SK-N-SH (cell line): ENCODE measurements at regions not wholly inside any gene's neighbourhood (a gene's known extent, or its start where the extent isn't known, plus 50 kb on each side); places are given as distances from the start of the nearest gene placed in this dataset.

Experiments
- CTCF ChIA-PET: fragments of 300-600, 350-600 bp; formaldehyde crosslinking; extraction: SDS; loops from one replicate; lab custom pipeline; 2021; lab: Yijun Ruan, JAX
- POLR2A ChIA-PET: fragments of 350-600 bp; sonication (Branson Sonifier 250); formaldehyde crosslinking; extraction: SDS; loops from one replicate; lab custom pipeline; 2020; ENCODE audit warnings: antibody characterized with exemption, inconsistent platforms; lab: Yijun Ruan, JAX
- DNase-seq: peaks from one replicate; pipeline ENCODE4 v3.0.0; 2012
- H2AFZ ChIP-seq: fragments of 200-600 bp; sonication (generic); 2 replicates; pipeline ENCODE4 v1.8.1; 2016; ENCODE audit warnings: antibody characterized with exemption, mild to moderate bottlenecking, low read depth
- H3F3A ChIP-seq: fragments of 200-600 bp; sonication (generic); replicated peaks from 2 replicates; pipeline ENCODE3; 2016; ENCODE audit warnings: antibody characterized with exemption, mild to moderate bottlenecking; ENCODE audit not compliant: insufficient read depth
- H3K27ac ChIP-seq, 2 experiments: fragments of 200-500 bp in 1 of 2; fragments of 200-600 bp in 1 of 2; sonication (Bioruptor generic) in 1 of 2; sonication (generic), shearing (Covaris generic) in 1 of 2; 2 replicates each; pipeline versions ENCODE4 v1.5.1 to v1.6.1; 2014 to 2016; ENCODE audit warnings: low read depth in 2 of 2, inconsistent platforms in 1 of 2, low read length in 1 of 2, mild to moderate bottlenecking in 1 of 2, mixed read lengths in 1 of 2
- H3K27me3 ChIP-seq: fragments of 200-600 bp; sonication (generic), shearing (Covaris generic); 2 replicates; pipeline ENCODE4 v1.6.1; 2016; ENCODE audit warnings: mixed run types; ENCODE audit not compliant: insufficient read depth
- H3K36me3 ChIP-seq, 2 experiments: fragments of 200-500 bp in 1 of 2; fragments of 200-600 bp in 1 of 2; sonication (Bioruptor generic) in 1 of 2; sonication (generic) in 1 of 2; replicated peaks in 1 of 2; 2 replicates each; pipeline versions ENCODE3 to v1.5.1; 2014 to 2016; ENCODE audit warnings: low read length in 1 of 2, mild to moderate bottlenecking in 1 of 2; ENCODE audit not compliant: insufficient read depth in 2 of 2, control insufficient read depth in 1 of 2
- H3K4me1 ChIP-seq, 2 experiments: fragments of 200-500 bp in 1 of 2; fragments of 200-600 bp in 1 of 2; sonication (Bioruptor generic) in 1 of 2; sonication (generic), shearing (Covaris generic) in 1 of 2; 2 replicates each; pipeline versions ENCODE4 v1.5.1 to v1.6.1; 2014 to 2016; ENCODE audit warnings: low read depth in 1 of 2, low read length in 1 of 2, mixed run types in 1 of 2; ENCODE audit not compliant: insufficient read depth in 2 of 2, control insufficient read depth in 1 of 2
- H3K4me2 ChIP-seq: fragments of 200-600 bp; sonication (generic), shearing (Covaris generic); 2 replicates; pipeline ENCODE4 v1.6.1; 2017; ENCODE audit warnings: mixed run types
- H3K4me3 ChIP-seq, 2 experiments: fragments of 200-500 bp in 1 of 2; fragments of 200-600 bp in 1 of 2; sonication (Bioruptor generic) in 1 of 2; sonication (generic), shearing (Covaris generic) in 1 of 2; 2 replicates each; pipeline versions ENCODE4 v1.5.1 to v1.8.1; 2014 to 2016; ENCODE audit warnings: low read depth in 2 of 2, inconsistent platforms in 1 of 2, low read length in 1 of 2, mild to moderate bottlenecking in 1 of 2, mixed read lengths in 1 of 2, moderate library complexity in 1 of 2
- H3K79me2 ChIP-seq: fragments of 200-600 bp; sonication (generic); 2 replicates; pipeline ENCODE4 v1.8.1; 2017; ENCODE audit warnings: mild to moderate bottlenecking; ENCODE audit not compliant: insufficient read depth
- H3K9ac ChIP-seq: fragments of 200-600 bp; sonication (generic); 2 replicates; pipeline ENCODE4 v1.6.1; 2017; ENCODE audit warnings: mixed run types
- H3K9me2 ChIP-seq: fragments of 200-600 bp; sonication (generic); 2 replicates; pipeline ENCODE4 v1.6.1; 2017; ENCODE audit warnings: mixed run types
- H3K9me3 ChIP-seq: fragments of 200-600 bp; sonication (generic); 2 replicates; pipeline ENCODE4 v1.6.1; 2017; ENCODE audit warnings: mixed run types, mild to moderate bottlenecking, moderate library complexity
- H4K20me1 ChIP-seq: fragments of 200-600 bp; sonication (generic); 2 replicates; pipeline ENCODE4 v1.6.1; 2017; ENCODE audit warnings: mild to moderate bottlenecking, mixed run types; ENCODE audit not compliant: insufficient read depth
- ELF1 ChIP-seq: IDR thresholded peaks from 2 replicates; pipeline ENCODE4 v1.4.0; 2012
- FOXJ3 ChIP-seq: sonication (generic); formaldehyde crosslinking; IDR thresholded peaks from 2 replicates; pipeline ENCODE4 v1.5.1; 2020; ENCODE audit warnings: mild to moderate bottlenecking, missing genetic modification reagents
- FOXM1 ChIP-seq: IDR thresholded peaks from 2 replicates; pipeline ENCODE4 v1.4.0; 2012; ENCODE audit warnings: low read depth, mild to moderate bottlenecking
- GABPA ChIP-seq: IDR thresholded peaks from 2 replicates; pipeline ENCODE4 v1.4.0; 2012; ENCODE audit warnings: low read depth, mild to moderate bottlenecking
- MEF2A ChIP-seq: IDR thresholded peaks from 2 replicates; pipeline ENCODE4 v1.4.0; 2012; ENCODE audit warnings: low read depth, borderline replicate concordance
- NFIC ChIP-seq: IDR thresholded peaks from 2 replicates; pipeline ENCODE4 v1.4.0; 2012; ENCODE audit warnings: borderline replicate concordance
- NRF1 ChIP-seq: IDR thresholded peaks from 2 replicates; pipeline ENCODE4 v1.6.1; 2012; ENCODE audit warnings: low read depth, mild to moderate bottlenecking, low read length
- PBX3 ChIP-seq: IDR thresholded peaks from 2 replicates; pipeline ENCODE4; 2012
- POLR2AphosphoS5 ChIP-seq: IDR thresholded peaks from 2 replicates; pipeline ENCODE4 v1.6.1; 2012; ENCODE audit warnings: low read depth, low read length
- RAD21 ChIP-seq: IDR thresholded peaks from 2 replicates; pipeline ENCODE4 v1.6.1; 2012; ENCODE audit warnings: mild to moderate bottlenecking, low read length
- REST ChIP-seq: IDR thresholded peaks from 2 replicates; pipeline ENCODE4 v1.6.1; 2012; ENCODE audit warnings: mild to moderate bottlenecking, low read depth, low read length, moderate library complexity
- RXRA ChIP-seq: IDR thresholded peaks from 2 replicates; pipeline ENCODE4 v1.4.0; 2012; ENCODE audit warnings: low read depth, mild to moderate bottlenecking, borderline replicate concordance
- TAF1 ChIP-seq: IDR thresholded peaks from 2 replicates; pipeline ENCODE4 v1.6.1; 2012; ENCODE audit warnings: low read depth, mild to moderate bottlenecking, low read length, moderate library complexity, borderline replicate concordance
- USF2 ChIP-seq: fragments of 150-350 bp; IDR thresholded peaks from 2 replicates; pipeline ENCODE4 v1.6.1; 2017; ENCODE audit warnings: antibody characterized with exemption, low read length, low read depth, borderline replicate concordance
- TF ChIP-seq, protein P1 (sequence below): IDR thresholded peaks from 2 replicates; pipeline ENCODE4 v1.4.0; 2012; ENCODE audit warnings: low read depth
- TF ChIP-seq, protein P2 (sequence below): IDR thresholded peaks from 2 replicates; pipeline ENCODE4 v1.4.0; 2012; ENCODE audit warnings: low read depth, borderline replicate concordance
- TF ChIP-seq, protein P3 (sequence below): fragments of 150-350 bp; IDR thresholded peaks from 2 replicates; pipeline ENCODE4 v1.6.1; 2016; ENCODE audit warnings: mild to moderate bottlenecking, low read depth, low read length

DNA sequence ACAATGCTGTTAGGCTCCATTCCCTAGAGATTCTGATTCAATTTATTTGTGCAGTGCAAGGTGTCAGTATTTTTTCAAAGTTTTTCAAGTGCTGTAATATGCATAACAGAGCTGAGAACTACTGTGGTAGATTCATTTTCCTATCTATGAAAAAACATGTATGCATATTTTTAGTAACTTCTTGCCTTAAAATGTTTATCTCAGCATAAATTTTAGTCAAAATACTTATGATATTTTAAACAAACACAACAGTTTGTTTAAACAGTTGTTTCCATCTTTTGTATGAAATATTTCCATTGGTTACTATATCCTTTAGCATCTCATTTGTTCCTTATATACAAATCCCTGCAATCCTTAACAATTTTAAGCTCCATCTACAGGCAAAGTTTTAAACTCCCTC is 624.8 kb upstream of the ADGRL3 start:
- ChIA-PET POLR2A (no interaction called here), CTCF (no interaction called here)
- DNase-seq, result no peak
- no peak overlapping the region for H3K4me2 ChIP-seq
- H3K27ac ChIP-seq, result no peak overlapping the region
- H3K9me2 ChIP-seq, result no peaks in the 10 kb centered on the region
- no peak overlapping the region for H3K9ac ChIP-seq
- H3K9me3 ChIP-seq, result no peaks in the 10 kb centered on the region
- no peak overlapping the region; the same call in 1 of the 2 replicates for H2AFZ ChIP-seq
- H3K79me2 ChIP-seq, result no peaks in the 10 kb centered on the region
- H3F3A ChIP-seq, result no peaks in the 10 kb centered on the region
- H3K4me3 ChIP-seq, result no peak overlapping the region
- H3K27me3 ChIP-seq, result no peaks in the 10 kb centered on the region
- no peaks in the 10 kb centered on the region for H3K4me1 ChIP-seq
- H3K36me3 ChIP-seq, result peaks cover 0 to 4% of the 10 kb centered on the region in 2 experiments
- no peak for TF ChIP-seq MEF2A
- TF ChIP-seq NFIC, result no peak
- TF ChIP-seq TAF1, result no peak
- TF ChIP-seq, protein P1, sequence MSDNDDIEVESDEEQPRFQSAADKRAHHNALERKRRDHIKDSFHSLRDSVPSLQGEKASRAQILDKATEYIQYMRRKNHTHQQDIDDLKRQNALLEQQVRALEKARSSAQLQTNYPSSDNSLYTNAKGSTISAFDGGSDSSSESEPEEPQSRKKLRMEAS, result no peak
- TF ChIP-seq RXRA, result no peak
- no peak for TF ChIP-seq FOXM1
- TF ChIP-seq REST, result no peak
- TF ChIP-seq, protein P2, sequence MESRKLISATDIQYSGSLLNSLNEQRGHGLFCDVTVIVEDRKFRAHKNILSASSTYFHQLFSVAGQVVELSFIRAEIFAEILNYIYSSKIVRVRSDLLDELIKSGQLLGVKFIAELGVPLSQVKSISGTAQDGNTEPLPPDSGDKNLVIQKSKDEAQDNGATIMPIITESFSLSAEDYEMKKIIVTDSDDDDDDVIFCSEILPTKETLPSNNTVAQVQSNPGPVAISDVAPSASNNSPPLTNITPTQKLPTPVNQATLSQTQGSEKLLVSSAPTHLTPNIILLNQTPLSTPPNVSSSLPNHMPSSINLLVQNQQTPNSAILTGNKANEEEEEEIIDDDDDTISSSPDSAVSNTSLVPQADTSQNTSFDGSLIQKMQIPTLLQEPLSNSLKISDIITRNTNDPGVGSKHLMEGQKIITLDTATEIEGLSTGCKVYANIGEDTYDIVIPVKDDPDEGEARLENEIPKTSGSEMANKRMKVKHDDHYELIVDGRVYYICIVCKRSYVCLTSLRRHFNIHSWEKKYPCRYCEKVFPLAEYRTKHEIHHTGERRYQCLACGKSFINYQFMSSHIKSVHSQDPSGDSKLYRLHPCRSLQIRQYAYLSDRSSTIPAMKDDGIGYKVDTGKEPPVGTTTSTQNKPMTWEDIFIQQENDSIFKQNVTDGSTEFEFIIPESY, result no peak
- TF ChIP-seq PBX3, result no peak
- no peak for TF ChIP-seq POLR2AphosphoS5
- TF ChIP-seq RAD21, result no peak
- no peak for TF ChIP-seq USF2
- TF ChIP-seq FOXJ3, result no peak
- no peak for TF ChIP-seq NRF1
- TF ChIP-seq ELF1, result no peak
- TF ChIP-seq, protein P3, sequence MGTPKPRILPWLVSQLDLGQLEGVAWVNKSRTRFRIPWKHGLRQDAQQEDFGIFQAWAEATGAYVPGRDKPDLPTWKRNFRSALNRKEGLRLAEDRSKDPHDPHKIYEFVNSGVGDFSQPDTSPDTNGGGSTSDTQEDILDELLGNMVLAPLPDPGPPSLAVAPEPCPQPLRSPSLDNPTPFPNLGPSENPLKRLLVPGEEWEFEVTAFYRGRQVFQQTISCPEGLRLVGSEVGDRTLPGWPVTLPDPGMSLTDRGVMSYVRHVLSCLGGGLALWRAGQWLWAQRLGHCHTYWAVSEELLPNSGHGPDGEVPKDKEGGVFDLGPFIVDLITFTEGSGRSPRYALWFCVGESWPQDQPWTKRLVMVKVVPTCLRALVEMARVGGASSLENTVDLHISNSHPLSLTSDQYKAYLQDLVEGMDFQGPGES, result no peak
- no peak for TF ChIP-seq GABPA
- TF ChIP-seq, all 33 proteins: peak for 0
- H4K20me1 ChIP-seq, result no peaks in the 10 kb centered on the region
